Kidney glomerular epithelial cell (primary cell): ENCODE measurements at regions not wholly inside any gene's neighbourhood (a gene's known extent, or its start where the extent isn't known, plus 50 kb on each side); places are given as distances from the start of the nearest gene placed in this dataset.
"Not testable (repeated sequence)": the region's sequence is repeated elsewhere in the genome, so short reads cannot be mapped to it uniquely, and the experiment has no call there.

Experiments
- DNase-seq: peaks from one replicate; lab custom pipeline; 2025; lab: John Stamatoyannopoulos, UW

GRCh38 chr7:156384706-156385105, 255.9 kb upstream of the RNF32 start:
- no peak for DNase-seq

GRCh38 chr7:156383526-156383925, 257.0 kb upstream of the RNF32 start:
- DNase-seq: no peak

- DNase-seq: no peak
Measured at GRCh38 chr7:156380261-156380660, 260.3 kb upstream of the RNF32 start.

GRCh38 chr7:156379324-156380070, 261.1 kb upstream of the RNF32 start:
- no peak for DNase-seq

GRCh38 chr7:156378806-156379205, 261.8 kb upstream of the RNF32 start:
- DNase-seq: no peak

- no peak for DNase-seq
Measured at GRCh38 chr7:156376317-156376716, 264.3 kb upstream of the RNF32 start.

- no peak for DNase-seq
Measured at GRCh38 chr7:156374335-156374734, 266.2 kb upstream of the RNF32 start.

GRCh38 chr7:156369929-156370328, 270.6 kb upstream of the RNF32 start:
- not testable (repeated sequence) for DNase-seq

GRCh38 chr7:156368053-156368843, 272.3 kb upstream of the RNF32 start:
- no peak for DNase-seq

GRCh38 chr7:156363751-156364150, 276.8 kb upstream of the RNF32 start:
- DNase-seq: no peak

- no peak for DNase-seq
Measured at GRCh38 chr7:156360835-156361234, 279.7 kb upstream of the RNF32 start.

GRCh38 chr7:156356551-156356950, 284.0 kb upstream of the RNF32 start:
- no peak for DNase-seq

- no peak for DNase-seq
Measured at GRCh38 chr7:156353352-156353751, 287.2 kb upstream of the RNF32 start.

GRCh38 chr7:156347703-156348248, 292.8 kb upstream of the RNF32 start:
- DNase-seq: not testable (repeated sequence)

GRCh38 chr7:156347132-156347531, 293.4 kb upstream of the RNF32 start:
- no peak for DNase-seq

GRCh38 chr7:156344595-156344994, 296.0 kb upstream of the RNF32 start:
- no peak for DNase-seq

- no peak for DNase-seq
Measured at GRCh38 chr7:156334636-156335035, 305.9 kb upstream of the RNF32 start.

GRCh38 chr7:156327916-156328315, 312.7 kb upstream of the RNF32 start:
- DNase-seq: no peak

GRCh38 chr7:156327474-156327873, 313.1 kb upstream of the RNF32 start:
- DNase-seq: no peak

GRCh38 chr7:156324201-156324600, 316.4 kb upstream of the RNF32 start:
- DNase-seq: no peak

GRCh38 chr7:156321430-156321829, 319.1 kb upstream of the RNF32 start:
- not testable (repeated sequence) for DNase-seq

- no peak for DNase-seq
Measured at GRCh38 chr7:156318926-156319325, 321.6 kb upstream of the RNF32 start.

GRCh38 chr7:156318426-156318825, 322.1 kb upstream of the RNF32 start:
- no peak for DNase-seq
